HepG2 (cell line): ENCODE measurements at regions not wholly inside any gene's neighbourhood (a gene's known extent, or its start where the extent isn't known, plus 50 kb on each side); places are given as distances from the start of the nearest gene placed in this dataset.

ENCODE experiments used
- ATAC-seq: fragments of 200-7000 bp; cut with Tn5 transposase; 3 replicates; pipeline ENCODE4 v1.9.1; 2020; ENCODE audit warnings: mild to moderate bottlenecking, moderate library complexity
- BruUV-seq: library from RNA; stranded (reverse); fragments of 400-500 nt; replicated peaks from 2 replicates; lab custom pipeline; 2021; lab: Mats Ljungman, UMichigan
- CTCF ChIA-PET: fragments of 300-600 bp; formaldehyde crosslinking; extraction: SDS; loops from one replicate; lab custom pipeline; 2021; ENCODE audit warnings: low total read pairs, inconsistent platforms, low intra/inter-chr PET ratio; lab: Yijun Ruan, JAX
- POLR2A ChIA-PET: fragments of 350-600 bp; sonication (Branson Sonifier 250); formaldehyde crosslinking; loops from one replicate; lab custom pipeline; 2020; ENCODE audit warnings: antibody characterized with exemption, inconsistent platforms; lab: Yijun Ruan, JAX
- DNase-seq: peaks from one replicate; pipeline ENCODE4 v3.0.0-alpha.2; 2015; ENCODE audit warnings: low spot score
- FAIRE-seq: peaks from 3 replicates; lab custom pipeline; 2011; peaks lifted over from hg19 to GRCh38; lab: Jason Lieb, UNC
- H2AFZ ChIP-seq: one replicate; pipeline ENCODE4 v1.6.1; 2011; ENCODE audit warnings: low read length, inconsistent platforms
- H3K27ac ChIP-seq: fragments of 300-600 bp; 3 replicates; pipeline ENCODE4 v1.8.0; 2011; ENCODE audit warnings: mixed run types, mild to moderate bottlenecking, mixed read lengths, low read length, inconsistent platforms; ENCODE audit not compliant: insufficient read depth; ENCODE audit errors: extremely low read length
- H3K27me3 ChIP-seq, 2 experiments: fragments of 200-600 bp in 1 of 2; 2 replicates in 1 of 2; 3 replicates in 1 of 2; pipeline versions ENCODE4 v1.6.0 to v1.8.0; 2011; ENCODE audit warnings: low read length in 2 of 2, mild to moderate bottlenecking in 2 of 2, moderate library complexity in 2 of 2, inconsistent platforms in 1 of 2; ENCODE audit not compliant: insufficient read depth in 2 of 2, control insufficient read depth in 1 of 2
- H3K36me3 ChIP-seq, 2 experiments: fragments of 200-600 bp in 1 of 2; replicated peaks in 1 of 2; 2 replicates in 1 of 2; 3 replicates in 1 of 2; pipeline versions ENCODE4 v1.5.1 to v1.8.0; 2011; ENCODE audit warnings: low read length in 2 of 2, inconsistent platforms in 1 of 2; ENCODE audit not compliant: insufficient read depth in 2 of 2, control insufficient read depth in 1 of 2
- H3K4me1 ChIP-seq: 2 replicates; pipeline ENCODE4 v1.5.1; 2012; ENCODE audit warnings: low read length, inconsistent platforms; ENCODE audit not compliant: insufficient read depth
- H3K4me2 ChIP-seq: 2 replicates; pipeline ENCODE4 v1.6.0; 2011; ENCODE audit warnings: low read depth, low read length, inconsistent platforms
- H3K4me3 ChIP-seq, 3 experiments: fragments of 200-600 bp in 1 of 3; sonication (generic), shearing (Covaris generic) in 1 of 3; replicated peaks in 1 of 3; 2 replicates each; pipeline ENCODE4 v1.5.1; 2011 to 2016; ENCODE audit warnings: low read length in 3 of 3, inconsistent platforms in 2 of 3, low read depth in 2 of 3, mild to moderate bottlenecking in 2 of 3, control low read depth in 1 of 3, mixed read lengths in 1 of 3; ENCODE audit not compliant: insufficient read depth in 1 of 3
- H3K79me2 ChIP-seq: one replicate; pipeline ENCODE4 v1.6.1; 2011; ENCODE audit warnings: low read length, inconsistent platforms; ENCODE audit not compliant: insufficient read depth
- H3K9ac ChIP-seq: 2 replicates; pipeline ENCODE4 v1.6.0; 2011; ENCODE audit warnings: mild to moderate bottlenecking, low read depth, low read length, inconsistent platforms; ENCODE audit not compliant: insufficient read depth
- H3K9me3 ChIP-seq: 2 replicates; pipeline ENCODE4 v1.5.1; 2012; ENCODE audit warnings: mild to moderate bottlenecking, low read length
- H4K20me1 ChIP-seq: 2 replicates; pipeline ENCODE4 v1.6.0; 2011; ENCODE audit warnings: inconsistent platforms, mild to moderate bottlenecking, low read length, moderate library complexity; ENCODE audit not compliant: insufficient read depth
- BCLAF1 ChIP-seq: fragments of 450-650 bp; IDR thresholded peaks from 2 replicates; pipeline ENCODE4 v1.6.1; 2017; ENCODE audit warnings: mild to moderate bottlenecking
- BRD4 ChIP-seq: sonication (generic); formaldehyde crosslinking; IDR thresholded peaks from 2 replicates; pipeline ENCODE4 v1.4.0; 2020; ENCODE audit warnings: missing genetic modification reagents
- CREB1 ChIP-seq, 2 experiments: fragments of 450-650 bp in 1 of 2; IDR thresholded peaks; 2 replicates each; pipeline ENCODE4 v1.6.1; 2016 to 2017; ENCODE audit warnings: control low read depth in 1 of 2, mild to moderate bottlenecking in 1 of 2, missing compliant biosample characterization in 1 of 2, missing genetic modification characterization in 1 of 2
- E2F1 ChIP-seq: sonication (generic); formaldehyde crosslinking; IDR thresholded peaks from 2 replicates; pipeline ENCODE4 v1.5.0; 2020; ENCODE audit warnings: missing genetic modification reagents
- ERF ChIP-seq: IDR thresholded peaks from 2 replicates; pipeline ENCODE4 v1.6.1; 2018; ENCODE audit warnings: missing biosample characterization, missing genetic modification reagents
- KDM5B ChIP-seq: sonication (generic); formaldehyde crosslinking; IDR thresholded peaks from 2 replicates; pipeline ENCODE4 v1.4.0; 2020; ENCODE audit warnings: missing genetic modification reagents, mild to moderate bottlenecking, borderline replicate concordance
- NCOA1 ChIP-seq: sonication (generic); formaldehyde crosslinking; IDR thresholded peaks from 2 replicates; pipeline ENCODE4 v1.9.0; 2021; ENCODE audit warnings: missing genetic modification reagents
- NFKB2 ChIP-seq: sonication (generic); formaldehyde crosslinking; IDR thresholded peaks from 2 replicates; pipeline ENCODE4 v1.4.0; 2020; ENCODE audit warnings: missing genetic modification reagents, borderline replicate concordance
- PHF5A ChIP-seq: IDR thresholded peaks from one replicate; pipeline ENCODE4 v1.6.1; 2018; ENCODE audit warnings: low read depth, missing genetic modification reagents; ENCODE audit not compliant: unreplicated experiment
- SP1 ChIP-seq, 2 experiments: fragments of 450-650 bp in 1 of 2; sonication (generic) in 1 of 2; formaldehyde crosslinking in 1 of 2; IDR thresholded peaks; 2 replicates each; pipeline versions ENCODE4 v1.4.0 to v1.6.1; 2016 to 2020; ENCODE audit warnings: missing genetic modification reagents in 1 of 2
- SUZ12 ChIP-seq: fragments of 150-350 bp; IDR thresholded peaks from 2 replicates; pipeline ENCODE4 v1.6.1; 2014; ENCODE audit warnings: low read depth, low read length
- TBL1XR1 ChIP-seq: fragments of 150-350 bp; IDR thresholded peaks from 2 replicates; pipeline ENCODE4 v1.6.1; 2014; ENCODE audit warnings: borderline replicate concordance, low read length; ENCODE audit not compliant: partially characterized antibody
- TBX3 ChIP-seq: fragments of 450-650 bp; IDR thresholded peaks from 2 replicates; pipeline ENCODE4 v1.6.1; 2017; ENCODE audit warnings: antibody characterized with exemption, mild to moderate bottlenecking, inconsistent platforms, borderline replicate concordance
- TFDP1 ChIP-seq: IDR thresholded peaks from 2 replicates; pipeline ENCODE4 v1.6.1; 2016; ENCODE audit warnings: missing compliant biosample characterization, missing genetic modification reagents, borderline replicate concordance
- ZMYM3 ChIP-seq: sonication (generic); formaldehyde crosslinking; IDR thresholded peaks from 2 replicates; pipeline ENCODE4 v1.5.1; 2020; ENCODE audit warnings: mild to moderate bottlenecking, missing genetic modification reagents
- ZNF136 ChIP-seq: sonication (generic); formaldehyde crosslinking; IDR thresholded peaks from 2 replicates; pipeline ENCODE4 v1.8.1; 2022; ENCODE audit warnings: low read depth, mild to moderate bottlenecking, moderate library complexity, missing genetic modification reagents
- ZNF264 ChIP-seq: sonication (generic); formaldehyde crosslinking; IDR thresholded peaks from 2 replicates; pipeline ENCODE4 v1.4.0; 2020; ENCODE audit warnings: missing genetic modification reagents
- ZNF616 ChIP-seq: sonication (generic); formaldehyde crosslinking; IDR thresholded peaks from 2 replicates; pipeline ENCODE4 v1.5.0; 2020; ENCODE audit warnings: low read depth, mild to moderate bottlenecking, missing genetic modification reagents
- WGBS: methylation state at CpG from one replicate; pipeline ENCODE4 v1.1.6; 2017; ENCODE audit warnings: low lambda C conversion rate; 5-methylcytosine and 5-hydroxymethylcytosine counted together
- in situ Hi-C: cut with HindIII; loops from 2 replicates; pipeline ENCODE4 v1.10.0; 2017; ENCODE audit warnings: low pct_unique_long_range_greater_than_20kb; ENCODE audit not compliant: extremely low pct_ligation_motif_present
- intact Hi-C: fragments of 100-400 bp; cut with micrococcal nuclease; formaldehyde crosslinking; loops from one replicate; pipeline ENCODE4 v1.10.0; 2022; ENCODE audit not compliant: unreplicated experiment

GRCh38 chr6:85172161-85172560 is 277.7 kb upstream of the NT5E start:
- Histone ChIP-seq H3K36me3 (no peaks in the 10 kb centered on the region), H3K4me3 (no peak overlapping the region), H4K20me1 (no peaks in the 10 kb centered on the region), H3K4me2 (no peak overlapping the region), H2AFZ (no peak overlapping the region), H3K4me1 (no peaks in the 10 kb centered on the region), H3K27me3 (no peaks in the 10 kb centered on the region), H3K9me3 (no peaks in the 10 kb centered on the region), H3K9ac (no peak overlapping the region)
- ChIA-PET CTCF (no interaction called here), POLR2A (no interaction called here)
- no peak for ATAC-seq
- DNase-seq, result no peak
- WGBS, result 4% methylated on average over 2 of the region's 2 CpGs
- FAIRE-seq, result no peak
- TF ChIP-seq SUZ12, result no peak
- no peak for TF ChIP-seq CREB1 (IDR thresholded peaks at IDR 0.05)
- TF ChIP-seq CREB1 (CRISPR knock-in tag; IDR thresholded peaks at IDR 0.05), result no peak
- TF ChIP-seq NFKB2 (CRISPR knock-in tag), result no peak
- TF ChIP-seq ZNF264 (CRISPR knock-in tag), result no peak
- TF ChIP-seq E2F1 (CRISPR knock-in tag), result no peak
- TF ChIP-seq SP1 (IDR thresholded peaks at IDR 0.05), result no peak
- no peak for TF ChIP-seq SP1 (CRISPR knock-in tag; IDR thresholded peaks at IDR 0.05)
- no peak for TF ChIP-seq ERF (CRISPR knock-in tag)
- no peak for TF ChIP-seq ZNF136 (CRISPR knock-in tag)
- no peak for TF ChIP-seq BRD4 (CRISPR knock-in tag)
- TF ChIP-seq TBX3, result no peak
- TF ChIP-seq KDM5B (CRISPR knock-in tag), result no peak
- TF ChIP-seq PHF5A (CRISPR knock-in tag), result no peak
- no peak for TF ChIP-seq ZMYM3 (CRISPR knock-in tag)
- TF ChIP-seq TBL1XR1, result no peak
- no peak for TF ChIP-seq ZNF616
- no peak for TF ChIP-seq TFDP1 (CRISPR knock-in tag)
- no peak for TF ChIP-seq NCOA1 (CRISPR knock-in tag)
- no peak for TF ChIP-seq BCLAF1
- TF ChIP-seq, all 625 proteins: peak for 0
- intact Hi-C loops, result no loop called here
- in situ Hi-C loops, result no loop called here
- Histone ChIP-seq H3K27ac (no peak overlapping the region), H3K79me2 (no peaks in the 10 kb centered on the region)
- BruUV-seq, result no TSS peak
